ENCODE measurements at regions not wholly inside any gene's neighbourhood (a gene's known extent, or its start where the extent isn't known, plus 50 kb on each side); places are given as distances from the start of the nearest gene placed in this dataset.

DNA sequence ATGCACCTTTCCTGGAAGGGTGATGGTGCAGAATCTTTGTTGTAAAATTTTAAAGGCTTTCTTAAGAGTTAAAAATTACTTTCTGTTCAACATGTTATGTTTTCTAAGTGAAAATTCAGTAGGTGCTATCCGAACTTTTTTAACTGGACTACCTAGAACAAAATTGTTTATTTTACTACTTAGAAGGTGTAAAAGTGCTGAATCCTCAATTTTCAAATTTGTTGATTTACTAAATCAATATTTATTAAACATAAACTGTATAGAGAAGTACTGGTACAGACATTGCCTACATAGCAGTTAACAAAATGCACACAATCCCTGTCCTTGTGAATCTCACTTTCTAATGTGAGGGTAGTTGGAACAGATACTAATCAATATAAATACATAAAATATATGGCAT, 277.5 kb downstream of the CTH start:
- H3K27me3 ChIP-seq: no peaks in the 10 kb centered on the region
- TF ChIP-seq CTCF (IDR thresholded peaks at IDR 0.05; ENCODE audit: low read depth, low read length): no peak

GRCh38 chr1:70706381-70707037, 295.4 kb downstream of the CTH start:
- no peak for DNase-seq
- no peaks in the 10 kb centered on the region for H3K27me3 ChIP-seq
- no peak overlapping the region for H3K4me3 ChIP-seq (ENCODE audit: low read depth, low read length)
- H3K36me3 ChIP-seq: no peaks in the 10 kb centered on the region
- H3K9me3 ChIP-seq: no peaks in the 10 kb centered on the region
- no peak for TF ChIP-seq CTCF (IDR thresholded peaks at IDR 0.05; ENCODE audit: low read depth, low read length)
- no peaks in the 10 kb centered on the region for H3K4me1 ChIP-seq

More for the DNA sequence above, 277.5 kb downstream of the CTH start:
- no peaks in the 10 kb centered on the region for H3K4me1 ChIP-seq
- DNase-seq: no peak
- no peak overlapping the region for H3K4me3 ChIP-seq (ENCODE audit: low read depth, low read length)
- no peaks in the 10 kb centered on the region for H3K36me3 ChIP-seq
- no peaks in the 10 kb centered on the region for H3K9me3 ChIP-seq

DNA sequence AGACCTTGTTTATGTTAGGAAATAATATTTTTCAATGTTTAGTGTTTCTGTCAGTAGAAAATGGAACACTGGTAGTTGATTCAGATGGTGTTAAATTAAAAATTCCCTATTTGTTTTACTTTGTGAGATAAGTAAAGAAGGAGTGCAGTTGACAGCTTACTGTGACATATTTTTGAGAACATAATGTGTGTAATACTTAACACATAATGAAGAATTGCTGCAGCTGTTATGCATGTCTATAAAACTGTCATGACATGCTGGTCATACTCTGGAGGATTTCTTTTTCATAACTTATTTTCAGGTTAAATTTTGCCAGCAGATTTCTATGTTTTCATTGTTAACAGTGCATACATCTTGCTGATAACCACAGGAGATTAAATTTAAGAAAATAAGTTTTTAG, 296.1 kb downstream of the CTH start:
- H3K36me3 ChIP-seq: no peaks in the 10 kb centered on the region
- H3K9me3 ChIP-seq: no peaks in the 10 kb centered on the region
- DNase-seq: no peak
- no peaks in the 10 kb centered on the region for H3K27me3 ChIP-seq
- no peaks in the 10 kb centered on the region for H3K4me1 ChIP-seq
- TF ChIP-seq CTCF (IDR thresholded peaks at IDR 0.05; ENCODE audit: low read depth, low read length): no peak
- no peak overlapping the region for H3K4me3 ChIP-seq (ENCODE audit: low read depth, low read length)

DNA sequence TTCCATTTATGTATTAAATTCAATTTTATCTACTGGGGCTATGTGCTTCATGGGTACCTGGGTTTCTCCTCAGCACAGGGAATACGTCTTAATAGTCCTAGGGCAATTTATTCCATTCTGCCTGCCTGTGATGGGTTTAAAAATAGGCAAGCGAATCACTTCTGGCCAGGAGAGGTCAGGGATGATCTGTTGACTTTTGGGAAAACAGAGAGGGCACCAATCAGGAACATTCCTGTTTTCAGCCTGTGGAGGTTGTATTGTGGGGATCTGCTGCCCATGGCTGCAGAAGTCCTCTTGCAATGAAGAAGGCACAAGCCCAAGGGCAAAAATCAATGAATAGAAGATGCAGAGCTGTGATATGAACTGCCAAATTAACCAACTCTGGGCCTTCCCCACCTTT, 303.1 kb downstream of the CTH start:
- H3K4me1 ChIP-seq: no peaks in the 10 kb centered on the region
- no peak overlapping the region for H3K4me3 ChIP-seq (ENCODE audit: low read depth, low read length)
- H3K36me3 ChIP-seq: no peaks in the 10 kb centered on the region
- no peak for DNase-seq
- no peaks in the 10 kb centered on the region for H3K9me3 ChIP-seq
- no peaks in the 10 kb centered on the region for H3K27me3 ChIP-seq
- TF ChIP-seq CTCF (IDR thresholded peaks at IDR 0.05; ENCODE audit: low read depth, low read length): no peak

DNA sequence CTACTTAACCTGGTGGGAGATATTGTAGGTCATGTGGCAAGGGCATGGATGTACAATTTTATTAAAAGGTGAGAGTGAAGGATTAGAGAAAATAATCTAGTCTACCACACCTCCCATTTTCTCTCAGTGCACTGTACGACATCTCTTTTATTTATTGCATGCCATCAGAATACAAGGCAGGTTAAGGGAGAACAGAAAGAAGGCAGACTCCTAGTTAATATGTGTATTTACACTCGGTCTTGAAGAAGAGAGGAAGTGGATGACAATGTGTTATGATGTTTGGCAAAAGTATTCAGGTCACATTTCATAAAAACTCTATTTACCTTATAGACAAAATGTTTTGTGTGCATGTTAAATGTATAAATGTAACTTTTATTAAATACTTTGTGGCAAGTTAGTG, 306.1 kb downstream of the CTH start:
- no peak for TF ChIP-seq CTCF (IDR thresholded peaks at IDR 0.05; ENCODE audit: low read depth, low read length)
- Histone ChIP-seq H3K4me3 (ENCODE audit: low read depth, low read length) (no peak overlapping the region), H3K36me3 (no peaks in the 10 kb centered on the region)

GRCh38 chr1:70717656-70718055, 306.6 kb downstream of the CTH start:
- TF ChIP-seq CTCF (IDR thresholded peaks at IDR 0.05; ENCODE audit: low read depth, low read length): no peak
- no peaks in the 10 kb centered on the region for H3K9me3 ChIP-seq
- no peak for DNase-seq

More for the DNA sequence above, 306.1 kb downstream of the CTH start:
- Histone ChIP-seq H3K9me3 (no peaks in the 10 kb centered on the region), H3K4me1 (no peaks in the 10 kb centered on the region), H3K27me3 (no peaks in the 10 kb centered on the region)
- DNase-seq: no peak

More at GRCh38 chr1:70717656-70718055, 306.6 kb downstream of the CTH start:
- no peaks in the 10 kb centered on the region for H3K36me3 ChIP-seq
- H3K4me1 ChIP-seq: no peaks in the 10 kb centered on the region
- no peaks in the 10 kb centered on the region for H3K27me3 ChIP-seq
- H3K4me3 ChIP-seq (ENCODE audit: low read depth, low read length): no peak overlapping the region

Measured in BE2C (cell line).